ENCODE measurements at regions not wholly inside any gene's neighbourhood (a gene's known extent, or its start where the extent isn't known, plus 50 kb on each side); places are given as distances from the start of the nearest gene placed in this dataset.

- DNase-seq (ENCODE audit: low read depth): peak; percentile 57
- H3K4me3 ChIP-seq (ENCODE audit: low read depth, low read length): no peak overlapping the region
- TF ChIP-seq CTCF (IDR thresholded peaks at IDR 0.05; ENCODE audit: insufficient read depth, low read length): no peak
Measured at GRCh38 chr5:30765227-30765626, 428.3 kb upstream of the CDH6 start.

- no peak for TF ChIP-seq CTCF (IDR thresholded peaks at IDR 0.05; ENCODE audit: insufficient read depth, low read length)
- no peak overlapping the region for H3K4me3 ChIP-seq (ENCODE audit: low read depth, low read length)
- DNase-seq (ENCODE audit: low read depth): peak; percentile 33
Measured at GRCh38 chr5:30764704-30765103, 428.8 kb upstream of the CDH6 start.

- DNase-seq (ENCODE audit: low read depth): no peak
- TF ChIP-seq CTCF (IDR thresholded peaks at IDR 0.05; ENCODE audit: insufficient read depth, low read length): no peak
- H3K4me3 ChIP-seq (ENCODE audit: low read depth, low read length): no peak overlapping the region
Measured at GRCh38 chr5:30759731-30760130, 433.8 kb upstream of the CDH6 start.

GRCh38 chr5:30752015-30752414, 441.5 kb upstream of the CDH6 start:
- DNase-seq (ENCODE audit: low read depth): no peak
- no peak for TF ChIP-seq CTCF (IDR thresholded peaks at IDR 0.05; ENCODE audit: insufficient read depth, low read length)

GRCh38 chr5:30749971-30750370, 443.5 kb upstream of the CDH6 start:
- TF ChIP-seq CTCF (IDR thresholded peaks at IDR 0.05; ENCODE audit: insufficient read depth, low read length): no peak
- DNase-seq (ENCODE audit: low read depth): peak; percentile 30
- H3K4me3 ChIP-seq (ENCODE audit: low read depth, low read length): no peak overlapping the region

More at GRCh38 chr5:30752015-30752414, 441.5 kb upstream of the CDH6 start:
- no peak overlapping the region for H3K4me3 ChIP-seq (ENCODE audit: low read depth, low read length)

GRCh38 chr5:30747412-30747811, 446.1 kb upstream of the CDH6 start:
- no peak for TF ChIP-seq CTCF (IDR thresholded peaks at IDR 0.05; ENCODE audit: insufficient read depth, low read length)
- no peak overlapping the region for H3K4me3 ChIP-seq (ENCODE audit: low read depth, low read length)
- no peak for DNase-seq (ENCODE audit: low read depth)

- H3K4me3 ChIP-seq (ENCODE audit: low read depth, low read length): no peak overlapping the region
- no peak for TF ChIP-seq CTCF (IDR thresholded peaks at IDR 0.05; ENCODE audit: insufficient read depth, low read length)
- no peak for DNase-seq (ENCODE audit: low read depth)
Measured at GRCh38 chr5:30736669-30737068, 456.8 kb upstream of the CDH6 start.
